ENCODE measurements at regions not wholly inside any gene's neighbourhood (a gene's known extent, or its start where the extent isn't known, plus 50 kb on each side); places are given as distances from the start of the nearest gene placed in this dataset.
A peak's percentile ranks its signal among the peaks of the same experiment; 100 is the strongest.

GRCh38 chr9:81320909-81321482, 368.4 kb downstream of the TLE1 start:
- Histone ChIP-seq H3K36me3 (ENCODE audit: low read depth) (no peaks in the 10 kb centered on the region), H3K4me1 (ENCODE audit: insufficient read depth, poor library complexity, severe bottlenecking) (no peaks in the 10 kb centered on the region), H3K9me3 (ENCODE audit: severe bottlenecking) (peaks cover 2% of the 10 kb centered on the region), H3K27me3 (ENCODE audit: insufficient read depth, poor library complexity, severe bottlenecking) (no peaks in the 10 kb centered on the region), H3K4me3 (ENCODE audit: severe bottlenecking) (no peak overlapping the region), H3K27ac (ENCODE audit: poor library complexity, severe bottlenecking) (no peak overlapping the region)
- TF ChIP-seq CTCF (IDR thresholded peaks at IDR 0.05; ENCODE audit: poor library complexity, severe bottlenecking): no peak
- ATAC-seq (ENCODE audit: low read depth): no peak
- DNase-seq (ENCODE audit: low spot score): no peak

DNA sequence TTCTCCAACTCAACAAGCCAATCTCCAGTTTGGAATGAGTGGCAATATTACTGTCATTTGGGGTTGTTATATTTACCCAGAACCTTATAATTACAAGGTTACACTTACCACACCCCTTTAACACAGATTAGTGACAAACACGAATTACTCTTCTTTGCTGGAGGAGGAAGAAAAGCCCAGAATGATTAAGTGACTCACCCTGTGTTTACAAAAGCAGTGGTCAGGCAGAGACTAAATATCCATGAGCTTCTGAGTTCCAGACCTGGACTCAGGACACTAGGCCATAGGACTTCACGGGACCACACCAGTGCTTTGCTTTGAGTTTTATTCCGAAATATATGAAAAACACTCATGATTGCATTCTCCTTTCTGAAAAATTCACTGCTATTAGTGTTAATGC, 370.8 kb downstream of the TLE1 start:
- Histone ChIP-seq H3K27ac (ENCODE audit: poor library complexity, severe bottlenecking) (no peak overlapping the region), H3K36me3 (ENCODE audit: low read depth) (no peaks in the 10 kb centered on the region), H3K4me3 (ENCODE audit: severe bottlenecking) (no peak overlapping the region), H3K9me3 (ENCODE audit: severe bottlenecking) (peaks cover 2% of the 10 kb centered on the region), H3K27me3 (ENCODE audit: insufficient read depth, poor library complexity, severe bottlenecking) (no peaks in the 10 kb centered on the region), H3K4me1 (ENCODE audit: insufficient read depth, poor library complexity, severe bottlenecking) (no peaks in the 10 kb centered on the region)
- peak; percentile 76 for ATAC-seq (ENCODE audit: low read depth)
- no peak for DNase-seq (ENCODE audit: low spot score)
- no peak for TF ChIP-seq CTCF (IDR thresholded peaks at IDR 0.05; ENCODE audit: poor library complexity, severe bottlenecking)

GRCh38 chr9:81317939-81318338, 371.4 kb downstream of the TLE1 start:
- H3K27me3 ChIP-seq (ENCODE audit: insufficient read depth, poor library complexity, severe bottlenecking): no peaks in the 10 kb centered on the region
- DNase-seq (ENCODE audit: low spot score) (no peak), ATAC-seq (ENCODE audit: low read depth) (no peak)
- H3K36me3 ChIP-seq (ENCODE audit: low read depth): no peaks in the 10 kb centered on the region
- no peak for TF ChIP-seq CTCF (IDR thresholded peaks at IDR 0.05; ENCODE audit: poor library complexity, severe bottlenecking)
- no peak overlapping the region for H3K4me3 ChIP-seq (ENCODE audit: severe bottlenecking)
- peaks cover 2% of the 10 kb centered on the region for H3K9me3 ChIP-seq (ENCODE audit: severe bottlenecking)
- no peaks in the 10 kb centered on the region for H3K4me1 ChIP-seq (ENCODE audit: insufficient read depth, poor library complexity, severe bottlenecking)
- H3K27ac ChIP-seq (ENCODE audit: poor library complexity, severe bottlenecking): no peak overlapping the region

DNA sequence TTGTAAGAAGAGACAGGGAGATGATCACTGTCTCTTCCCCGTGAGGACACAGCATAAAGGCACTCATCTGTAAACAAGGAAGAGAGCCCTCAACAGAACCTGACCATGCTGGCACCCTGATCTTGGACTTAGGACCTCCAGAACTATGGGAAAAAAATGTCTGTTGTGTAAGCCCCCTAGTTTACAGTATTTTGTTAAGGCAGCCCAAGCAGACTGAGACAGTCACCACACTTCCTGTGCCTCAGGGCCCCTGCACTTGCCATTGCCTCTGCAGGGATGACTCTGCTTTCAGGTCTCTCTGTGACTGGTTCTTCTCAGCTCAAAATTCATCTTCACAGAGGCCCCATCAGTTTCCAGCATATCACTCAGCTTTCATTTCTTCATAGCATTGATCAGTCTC, 372.1 kb downstream of the TLE1 start:
- DNase-seq (ENCODE audit: low spot score) (no peak), ATAC-seq (ENCODE audit: low read depth) (no peak)
- Histone ChIP-seq H3K4me3 (ENCODE audit: severe bottlenecking) (no peak overlapping the region), H3K27me3 (ENCODE audit: insufficient read depth, poor library complexity, severe bottlenecking) (no peaks in the 10 kb centered on the region), H3K4me1 (ENCODE audit: insufficient read depth, poor library complexity, severe bottlenecking) (no peaks in the 10 kb centered on the region), H3K36me3 (ENCODE audit: low read depth) (no peaks in the 10 kb centered on the region), H3K9me3 (ENCODE audit: severe bottlenecking) (peaks cover 2% of the 10 kb centered on the region), H3K27ac (ENCODE audit: poor library complexity, severe bottlenecking) (no peak overlapping the region)
- TF ChIP-seq CTCF (IDR thresholded peaks at IDR 0.05; ENCODE audit: poor library complexity, severe bottlenecking): no peak

DNA sequence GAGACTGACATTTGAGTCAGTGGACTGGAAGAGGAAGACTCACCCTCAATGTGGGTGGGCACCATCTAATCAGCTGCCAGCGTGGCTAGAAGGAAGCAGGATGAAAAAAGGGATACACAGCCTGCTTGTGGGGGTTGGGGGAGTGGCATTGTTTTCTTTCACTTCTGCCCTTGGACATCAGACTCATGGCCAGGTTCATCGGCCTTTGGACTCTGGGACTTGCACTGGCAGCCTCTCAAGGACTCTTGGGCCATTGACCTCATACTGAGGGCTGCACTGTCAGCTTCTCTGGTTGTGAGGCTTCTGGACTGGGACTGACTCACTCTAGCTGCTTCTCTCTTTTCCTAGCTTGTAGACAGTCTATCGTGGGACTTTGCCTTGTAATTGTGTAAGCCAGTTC, 374.9 kb downstream of the TLE1 start:
- DNase-seq (ENCODE audit: low spot score) (no peak), ATAC-seq (ENCODE audit: low read depth) (no peak)
- Histone ChIP-seq H3K4me3 (ENCODE audit: severe bottlenecking) (no peak overlapping the region), H3K36me3 (ENCODE audit: low read depth) (no peaks in the 10 kb centered on the region), H3K9me3 (ENCODE audit: severe bottlenecking) (peaks cover 2% of the 10 kb centered on the region), H3K27me3 (ENCODE audit: insufficient read depth, poor library complexity, severe bottlenecking) (no peaks in the 10 kb centered on the region), H3K4me1 (ENCODE audit: insufficient read depth, poor library complexity, severe bottlenecking) (no peaks in the 10 kb centered on the region), H3K27ac (ENCODE audit: poor library complexity, severe bottlenecking) (no peak overlapping the region)
- TF ChIP-seq CTCF (IDR thresholded peaks at IDR 0.05; ENCODE audit: poor library complexity, severe bottlenecking): no peak

Measured in RWPE2 (cell line).